Iris pigment epithelial cell (primary cell): ENCODE measurements at regions not wholly inside any gene's neighbourhood (a gene's known extent, or its start where the extent isn't known, plus 50 kb on each side); places are given as distances from the start of the nearest gene placed in this dataset.
"Not testable (repeated sequence)": the region's sequence is repeated elsewhere in the genome, so short reads cannot be mapped to it uniquely, and the experiment has no call there.

Source experiments
- DNase-seq: peaks from one replicate; pipeline ENCODE4 v3.0.0-alpha.2; 2011; ENCODE audit warnings: low read depth

- no peak for DNase-seq
Measured at GRCh38 chr2:877747-878146, 72.9 kb upstream of the SNTG2 start.

GRCh38 chr2:875687-876615 is 74.7 kb upstream of the SNTG2 start:
- DNase-seq = no peak

- no peak for DNase-seq
Measured at GRCh38 chr2:873651-874580, 76.7 kb upstream of the SNTG2 start.

GRCh38 chr2:873027-873426 is 77.6 kb upstream of the SNTG2 start:
- no peak for DNase-seq

GRCh38 chr2:871926-872680 is 78.5 kb upstream of the SNTG2 start:
- no peak for DNase-seq

- DNase-seq = no peak
Measured at GRCh38 chr2:871175-871727, 79.4 kb upstream of the SNTG2 start.

- DNase-seq = no peak
Measured at GRCh38 chr2:870426-870825, 80.2 kb upstream of the SNTG2 start.

- no peak for DNase-seq
Measured at GRCh38 chr2:869894-870293, 80.8 kb upstream of the SNTG2 start.

GRCh38 chr2:869357-869871 is 81.2 kb upstream of the SNTG2 start:
- DNase-seq = no peak

GRCh38 chr2:868857-869256 is 81.8 kb upstream of the SNTG2 start:
- DNase-seq = not testable (repeated sequence)

- DNase-seq = no peak
Measured at GRCh38 chr2:867296-867695, 83.4 kb upstream of the SNTG2 start.

- no peak for DNase-seq
Measured at GRCh38 chr2:866887-867286, 83.8 kb upstream of the SNTG2 start.

GRCh38 chr2:866009-866680 is 84.5 kb upstream of the SNTG2 start:
- DNase-seq = no peak

- DNase-seq = no peak
Measured at GRCh38 chr2:864501-865106, 86.0 kb upstream of the SNTG2 start.

GRCh38 chr2:863732-864450 is 86.8 kb upstream of the SNTG2 start:
- DNase-seq = no peak

GRCh38 chr2:862731-863466 is 87.8 kb upstream of the SNTG2 start:
- DNase-seq = no peak

GRCh38 chr2:862355-862687 is 88.3 kb upstream of the SNTG2 start:
- no peak for DNase-seq

GRCh38 chr2:861655-862354 is 88.8 kb upstream of the SNTG2 start:
- DNase-seq = no peak
